Endothelial cell (in vitro differentiated cells): ENCODE measurements at regions not wholly inside any gene's neighbourhood (a gene's known extent, or its start where the extent isn't known, plus 50 kb on each side); places are given as distances from the start of the nearest gene placed in this dataset.

Experiments
- DNase-seq: peaks from one replicate; pipeline ENCODE4 v3.0.0; 2021; ENCODE audit warnings: low spot score
- H3K27ac Mint-ChIP-seq: one replicate; pipeline ENCODE4 v1.8.0; 2021; ENCODE audit warnings: mixed read lengths, inconsistent platforms; ENCODE audit not compliant: unreplicated experiment
- H3K27me3 Mint-ChIP-seq: one replicate; pipeline ENCODE4 v1.8.0; 2021; ENCODE audit warnings: mild to moderate bottlenecking, moderate library complexity, mixed read lengths, inconsistent platforms; ENCODE audit not compliant: unreplicated experiment
- H3K36me3 Mint-ChIP-seq: one replicate; pipeline ENCODE4 v1.8.0; 2021; ENCODE audit warnings: mild to moderate bottlenecking, low read depth, mixed read lengths, inconsistent platforms; ENCODE audit not compliant: unreplicated experiment
- H3K4me1 Mint-ChIP-seq: one replicate; pipeline ENCODE4 v1.8.0; 2021; ENCODE audit warnings: mild to moderate bottlenecking, mixed read lengths, inconsistent platforms; ENCODE audit not compliant: unreplicated experiment
- H3K4me3 Mint-ChIP-seq: one replicate; pipeline ENCODE4 v1.8.0; 2021; ENCODE audit warnings: mild to moderate bottlenecking, mixed read lengths, inconsistent platforms; ENCODE audit not compliant: unreplicated experiment
- H3K9me3 Mint-ChIP-seq: one replicate; pipeline ENCODE4 v1.8.0; 2021; ENCODE audit warnings: mixed read lengths, inconsistent platforms; ENCODE audit not compliant: unreplicated experiment
- TF ChIP-seq, protein P1 (sequence below): fragments of 200-600 bp; sonication (generic); IDR thresholded peaks from one replicate; pipeline ENCODE4 v1.5.0; 2021; ENCODE audit warnings: antibody characterized with exemption; ENCODE audit not compliant: unreplicated experiment

DNA sequence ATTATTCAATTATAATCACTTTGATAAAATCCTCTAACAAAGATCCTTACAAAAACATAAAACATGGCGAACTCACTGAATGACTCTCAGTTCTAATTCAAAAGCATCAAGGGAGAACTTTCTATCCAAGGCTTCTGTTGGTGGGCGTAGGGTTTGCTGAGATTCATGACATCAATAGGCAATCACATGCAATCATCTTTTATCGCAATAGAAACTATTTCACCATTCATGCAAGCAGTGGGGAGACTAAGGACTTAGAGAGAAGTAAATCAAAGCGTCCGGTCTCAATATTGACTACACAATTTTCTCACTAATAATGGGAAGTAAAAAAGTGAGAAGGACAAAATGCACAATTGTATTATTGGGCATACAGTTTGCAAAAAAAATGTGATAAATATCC, 168.7 kb downstream of the SCG2 start:
- no peaks in the 10 kb centered on the region for H3K27me3 Mint-ChIP-seq
- H3K9me3 Mint-ChIP-seq, result no peaks in the 10 kb centered on the region
- TF ChIP-seq, protein P1, sequence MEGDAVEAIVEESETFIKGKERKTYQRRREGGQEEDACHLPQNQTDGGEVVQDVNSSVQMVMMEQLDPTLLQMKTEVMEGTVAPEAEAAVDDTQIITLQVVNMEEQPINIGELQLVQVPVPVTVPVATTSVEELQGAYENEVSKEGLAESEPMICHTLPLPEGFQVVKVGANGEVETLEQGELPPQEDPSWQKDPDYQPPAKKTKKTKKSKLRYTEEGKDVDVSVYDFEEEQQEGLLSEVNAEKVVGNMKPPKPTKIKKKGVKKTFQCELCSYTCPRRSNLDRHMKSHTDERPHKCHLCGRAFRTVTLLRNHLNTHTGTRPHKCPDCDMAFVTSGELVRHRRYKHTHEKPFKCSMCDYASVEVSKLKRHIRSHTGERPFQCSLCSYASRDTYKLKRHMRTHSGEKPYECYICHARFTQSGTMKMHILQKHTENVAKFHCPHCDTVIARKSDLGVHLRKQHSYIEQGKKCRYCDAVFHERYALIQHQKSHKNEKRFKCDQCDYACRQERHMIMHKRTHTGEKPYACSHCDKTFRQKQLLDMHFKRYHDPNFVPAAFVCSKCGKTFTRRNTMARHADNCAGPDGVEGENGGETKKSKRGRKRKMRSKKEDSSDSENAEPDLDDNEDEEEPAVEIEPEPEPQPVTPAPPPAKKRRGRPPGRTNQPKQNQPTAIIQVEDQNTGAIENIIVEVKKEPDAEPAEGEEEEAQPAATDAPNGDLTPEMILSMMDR, result no peak
- no peaks in the 10 kb centered on the region for H3K36me3 Mint-ChIP-seq
- no peak overlapping the region for H3K4me3 Mint-ChIP-seq
- no peak for DNase-seq
- no peak overlapping the region for H3K27ac Mint-ChIP-seq
- H3K4me1 Mint-ChIP-seq, result no peaks in the 10 kb centered on the region

DNA sequence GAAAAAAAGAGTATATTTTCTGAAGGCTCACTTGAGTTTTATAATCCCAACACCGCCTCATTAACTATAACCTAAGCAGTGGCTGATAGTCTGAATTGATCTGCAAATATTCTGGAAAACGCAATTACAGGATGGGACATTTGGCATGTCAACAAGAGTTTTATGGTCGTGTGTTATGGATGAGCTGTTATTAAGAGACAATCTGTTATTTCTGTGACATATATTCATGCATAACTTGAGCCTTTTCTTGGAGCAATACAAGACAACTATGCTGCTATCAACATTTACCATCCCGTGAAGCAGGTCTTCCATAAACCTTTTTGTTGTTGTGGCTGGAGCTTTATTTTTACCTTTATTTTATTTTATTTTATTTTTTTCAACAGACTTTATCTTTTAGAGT, 164.4 kb downstream of the SCG2 start:
- Mint-ChIP-seq H3K27ac (no peak overlapping the region), H3K9me3 (no peaks in the 10 kb centered on the region), H3K27me3 (no peaks in the 10 kb centered on the region), H3K36me3 (no peaks in the 10 kb centered on the region), H3K4me3 (no peak overlapping the region), H3K4me1 (no peaks in the 10 kb centered on the region)
- DNase-seq, result no peak
- TF ChIP-seq, protein P1, result no peak

- no peaks in the 10 kb centered on the region for H3K27me3 Mint-ChIP-seq
- no peaks in the 10 kb centered on the region for H3K9me3 Mint-ChIP-seq
- no peaks in the 10 kb centered on the region for H3K4me1 Mint-ChIP-seq
- no peak overlapping the region for H3K4me3 Mint-ChIP-seq
- H3K27ac Mint-ChIP-seq, result no peak overlapping the region
- H3K36me3 Mint-ChIP-seq, result no peaks in the 10 kb centered on the region
- TF ChIP-seq, protein P1, result no peak
- DNase-seq, result no peak
Observed at GRCh38 chr2:223439184-223439583, 163.0 kb downstream of the SCG2 start.

DNA sequence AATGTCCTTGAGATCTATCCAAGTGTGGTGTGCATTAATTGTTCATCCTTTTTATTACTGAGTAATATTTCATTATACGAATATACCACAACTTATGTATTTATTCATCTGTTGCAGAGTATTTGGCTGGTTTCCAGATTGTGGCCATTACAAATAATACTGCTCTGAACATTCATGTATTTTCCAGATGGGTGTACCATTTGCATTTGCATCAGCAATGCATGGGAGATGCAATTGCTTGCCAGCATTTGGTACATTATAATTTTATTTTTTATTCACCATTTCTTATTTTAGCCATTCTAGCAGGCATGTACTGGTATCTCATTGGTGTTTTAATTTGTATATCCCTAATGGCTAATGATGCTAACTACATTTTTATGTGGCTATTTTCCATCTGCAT, 162.4 kb downstream of the SCG2 start:
- H3K9me3 Mint-ChIP-seq, result no peaks in the 10 kb centered on the region
- DNase-seq, result no peak

GRCh38 chr2:223442847-223443246, 159.3 kb downstream of the SCG2 start:
- TF ChIP-seq, protein P1, result no peak
- H3K36me3 Mint-ChIP-seq, result no peaks in the 10 kb centered on the region
- no peaks in the 10 kb centered on the region for H3K4me1 Mint-ChIP-seq
- H3K4me3 Mint-ChIP-seq, result no peak overlapping the region
- H3K27ac Mint-ChIP-seq, result no peak overlapping the region
- DNase-seq, result no peak
- no peaks in the 10 kb centered on the region for H3K27me3 Mint-ChIP-seq
- H3K9me3 Mint-ChIP-seq, result no peaks in the 10 kb centered on the region

More for the DNA sequence above, 162.4 kb downstream of the SCG2 start:
- Mint-ChIP-seq H3K4me1 (no peaks in the 10 kb centered on the region), H3K27ac (no peak overlapping the region), H3K27me3 (no peaks in the 10 kb centered on the region), H3K36me3 (no peaks in the 10 kb centered on the region), H3K4me3 (no peak overlapping the region)
- TF ChIP-seq, protein P1, result no peak
